Stimulated activated CD8-positive, alpha-beta memory T cell treated with anti-CD3 and anti-CD28 coated beads, Interleukin-4, amount 100 ng/mL, for 4 hours (primary cell): ENCODE measurements at regions not wholly inside any gene's neighbourhood (a gene's known extent, or its start where the extent isn't known, plus 50 kb on each side); places are given as distances from the start of the nearest gene placed in this dataset.
"Not testable (repeated sequence)": the region's sequence is repeated elsewhere in the genome, so short reads cannot be mapped to it uniquely, and the experiment has no call there.

Experiments used
- DNase-seq, 2 donors: peaks; one replicate each; pipeline ENCODE4 v3.0.0-alpha.2; 2020; ENCODE audit warnings: low read depth in 2 of 2, low spot score in 1 of 2

- DNase-seq = no peak
Measured at GRCh38 chr5:152456815-152457443, 51.9 kb upstream of the NMUR2 start.

- no peak for DNase-seq
Measured at GRCh38 chr5:152462021-152462721, 57.1 kb upstream of the NMUR2 start.

GRCh38 chr5:152464048-152464447 lies 59.0 kb upstream of the NMUR2 start:
- DNase-seq = no peak

- DNase-seq = no peak
Measured at GRCh38 chr5:152465140-152465539, 60.1 kb upstream of the NMUR2 start.

GRCh38 chr5:152466085-152466745 lies 61.1 kb upstream of the NMUR2 start:
- no peak for DNase-seq

- no peak for DNase-seq
Measured at GRCh38 chr5:152470167-152470566, 65.1 kb upstream of the NMUR2 start.

- DNase-seq = no peak
Measured at GRCh38 chr5:152472083-152472482, 67.0 kb upstream of the NMUR2 start.

- DNase-seq = no peak
Measured at GRCh38 chr5:152474961-152475360, 69.9 kb upstream of the NMUR2 start.

- DNase-seq = no peak
Measured at GRCh38 chr5:152477536-152477935, 72.5 kb upstream of the NMUR2 start.

- DNase-seq = not testable (repeated sequence)
Measured at GRCh38 chr5:152479866-152480265, 74.8 kb upstream of the NMUR2 start.

- DNase-seq = not testable (repeated sequence)
Measured at GRCh38 chr5:152480677-152481076, 75.6 kb upstream of the NMUR2 start.

GRCh38 chr5:152487130-152487529 lies 82.1 kb upstream of the NMUR2 start:
- DNase-seq = no peak

- DNase-seq = no peak
Measured at GRCh38 chr5:152488869-152489268, 83.8 kb upstream of the NMUR2 start.

- no peak for DNase-seq
Measured at GRCh38 chr5:152499814-152500535, 94.9 kb upstream of the NMUR2 start.

- no peak for DNase-seq
Measured at GRCh38 chr5:152501294-152501693, 96.2 kb upstream of the NMUR2 start.

- no peak for DNase-seq
Measured at GRCh38 chr5:152503206-152503605, 98.1 kb upstream of the NMUR2 start.

- DNase-seq = no peak
Measured at GRCh38 chr5:152505442-152506042, 100.5 kb upstream of the NMUR2 start.

GRCh38 chr5:152511120-152511519 lies 106.0 kb upstream of the NMUR2 start:
- DNase-seq = no peak

- DNase-seq = no peak
Measured at GRCh38 chr5:152511531-152512132, 106.6 kb upstream of the NMUR2 start.

- DNase-seq = no peak
Measured at GRCh38 chr5:152514827-152515397, 109.8 kb upstream of the NMUR2 start.

GRCh38 chr5:152523964-152524363 lies 118.9 kb upstream of the NMUR2 start:
- no peak for DNase-seq
